ENCODE measurements at regions not wholly inside any gene's neighbourhood (a gene's known extent, or its start where the extent isn't known, plus 50 kb on each side); places are given as distances from the start of the nearest gene placed in this dataset.

- no peaks in the 10 kb centered on the region for H3K4me1 ChIP-seq (ENCODE audit: control insufficient read depth in 2 of 2, insufficient read depth in 2 of 2, low read length in 2 of 2)
- H3K9me3 ChIP-seq (ENCODE audit: control insufficient read depth in 2 of 2, low read length in 2 of 2) = no peaks in the 10 kb centered on the region
- no peak overlapping the region for H3K27ac ChIP-seq (ENCODE audit: low read depth in 2 of 2, low read length in 2 of 2)
- no peak overlapping the region for H3K4me3 ChIP-seq (ENCODE audit: low read length in 2 of 2)
- no peaks in the 10 kb centered on the region for H3K27me3 ChIP-seq (ENCODE audit: control insufficient read depth in 2 of 2, insufficient read depth in 2 of 2, low read length in 2 of 2)
- no peaks in the 10 kb centered on the region for H3K36me3 ChIP-seq (ENCODE audit: control insufficient read depth in 2 of 2, insufficient read depth in 2 of 2, low read length in 2 of 2)
- H3K9ac ChIP-seq (ENCODE audit: low read depth in 1 of 2, low read length in 2 of 2) = no peak overlapping the region
Observed at GRCh38 chr2:186984966-186985365, 136.0 kb upstream of the ZSWIM2 start.

GRCh38 chr2:186984481-186984880 is 135.5 kb upstream of the ZSWIM2 start:
- no peaks in the 10 kb centered on the region for H3K27me3 ChIP-seq (ENCODE audit: control insufficient read depth in 2 of 2, insufficient read depth in 2 of 2, low read length in 2 of 2)
- H3K4me1 ChIP-seq (ENCODE audit: control insufficient read depth in 2 of 2, insufficient read depth in 2 of 2, low read length in 2 of 2) = no peaks in the 10 kb centered on the region
- no peak overlapping the region for H3K9ac ChIP-seq (ENCODE audit: low read depth in 1 of 2, low read length in 2 of 2)
- H3K9me3 ChIP-seq (ENCODE audit: control insufficient read depth in 2 of 2, low read length in 2 of 2) = no peaks in the 10 kb centered on the region
- no peak overlapping the region for H3K27ac ChIP-seq (ENCODE audit: low read depth in 2 of 2, low read length in 2 of 2)
- H3K4me3 ChIP-seq (ENCODE audit: low read length in 2 of 2) = no peak overlapping the region
- H3K36me3 ChIP-seq (ENCODE audit: control insufficient read depth in 2 of 2, insufficient read depth in 2 of 2, low read length in 2 of 2) = no peaks in the 10 kb centered on the region

DNA sequence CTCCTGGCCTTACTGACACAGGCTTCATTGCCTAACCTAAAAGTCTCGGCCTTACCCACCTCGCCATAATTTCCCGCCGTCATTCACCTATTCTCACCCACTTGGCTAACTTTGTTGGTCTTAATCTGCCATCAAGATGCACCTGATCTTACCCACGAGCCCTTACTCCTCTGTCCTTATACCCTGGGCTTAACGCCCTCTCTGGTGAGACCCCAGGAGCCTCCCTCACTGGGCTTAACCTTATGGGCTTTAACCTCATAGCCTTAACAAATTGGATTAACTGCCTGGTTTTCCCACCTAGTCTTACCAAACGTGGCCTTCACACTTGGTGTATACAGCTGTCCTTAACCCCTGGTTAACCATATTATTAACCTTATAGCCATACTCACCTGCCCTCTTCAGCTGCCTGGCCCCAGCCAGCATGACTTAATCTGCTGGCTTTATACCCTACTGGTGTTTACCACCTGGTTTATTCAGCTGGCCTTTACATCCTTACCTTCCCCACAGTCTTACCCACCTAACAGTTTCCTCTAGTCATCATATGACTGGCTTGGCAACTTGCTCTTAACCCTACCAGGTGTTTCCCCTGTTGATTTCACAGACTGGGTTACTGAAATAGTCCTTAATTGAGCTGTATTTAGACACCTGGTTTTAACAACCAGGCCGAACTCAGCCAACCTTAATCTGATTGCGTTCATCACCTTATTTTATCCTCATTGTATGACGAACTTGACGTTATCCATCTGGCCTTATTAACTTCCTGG is 132.0 kb upstream of the ZSWIM2 start:
- H3K36me3 ChIP-seq (ENCODE audit: control insufficient read depth in 2 of 2, insufficient read depth in 2 of 2, low read length in 2 of 2) = no peaks in the 10 kb centered on the region
- H3K27ac ChIP-seq (ENCODE audit: low read depth in 2 of 2, low read length in 2 of 2) = no peak overlapping the region
- H3K4me3 ChIP-seq (ENCODE audit: low read length in 2 of 2) = no peak overlapping the region
- H3K4me1 ChIP-seq (ENCODE audit: control insufficient read depth in 2 of 2, insufficient read depth in 2 of 2, low read length in 2 of 2) = no peaks in the 10 kb centered on the region
- no peak overlapping the region for H3K9ac ChIP-seq (ENCODE audit: low read depth in 1 of 2, low read length in 2 of 2)
- no peaks in the 10 kb centered on the region for H3K9me3 ChIP-seq (ENCODE audit: control insufficient read depth in 2 of 2, low read length in 2 of 2)
- no peaks in the 10 kb centered on the region for H3K27me3 ChIP-seq (ENCODE audit: control insufficient read depth in 2 of 2, insufficient read depth in 2 of 2, low read length in 2 of 2)

DNA sequence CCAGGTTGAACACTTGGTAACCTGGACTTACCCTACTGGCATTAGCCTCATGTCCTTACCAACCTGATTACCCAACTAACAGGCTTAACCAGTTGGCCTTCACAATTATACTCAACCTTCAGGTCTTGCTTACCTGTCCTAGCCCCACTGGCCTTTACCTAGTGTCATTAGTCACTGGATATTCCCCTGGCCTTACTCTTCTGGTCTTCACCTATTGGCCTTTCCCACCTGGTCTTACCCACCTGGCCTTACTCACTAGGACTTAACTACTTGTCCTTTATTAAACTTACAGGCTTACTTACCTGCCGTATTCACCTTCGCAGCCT is 131.1 kb upstream of the ZSWIM2 start:
- Histone ChIP-seq H3K27me3 (ENCODE audit: control insufficient read depth in 2 of 2, insufficient read depth in 2 of 2, low read length in 2 of 2) (no peaks in the 10 kb centered on the region), H3K36me3 (ENCODE audit: control insufficient read depth in 2 of 2, insufficient read depth in 2 of 2, low read length in 2 of 2) (no peaks in the 10 kb centered on the region), H3K9me3 (ENCODE audit: control insufficient read depth in 2 of 2, low read length in 2 of 2) (no peaks in the 10 kb centered on the region), H3K4me1 (ENCODE audit: control insufficient read depth in 2 of 2, insufficient read depth in 2 of 2, low read length in 2 of 2) (no peaks in the 10 kb centered on the region), H3K9ac (ENCODE audit: low read depth in 1 of 2, low read length in 2 of 2) (no peak overlapping the region), H3K27ac (ENCODE audit: low read depth in 2 of 2, low read length in 2 of 2) (no peak overlapping the region), H3K4me3 (ENCODE audit: low read length in 2 of 2) (no peak overlapping the region)

- H3K27me3 ChIP-seq (ENCODE audit: control insufficient read depth in 2 of 2, insufficient read depth in 2 of 2, low read length in 2 of 2) = no peaks in the 10 kb centered on the region
- H3K9me3 ChIP-seq (ENCODE audit: control insufficient read depth in 2 of 2, low read length in 2 of 2) = no peaks in the 10 kb centered on the region
- H3K4me3 ChIP-seq (ENCODE audit: low read length in 2 of 2) = no peak overlapping the region
- H3K36me3 ChIP-seq (ENCODE audit: control insufficient read depth in 2 of 2, insufficient read depth in 2 of 2, low read length in 2 of 2) = no peaks in the 10 kb centered on the region
- H3K27ac ChIP-seq (ENCODE audit: low read depth in 2 of 2, low read length in 2 of 2) = no peak overlapping the region
- no peak overlapping the region for H3K9ac ChIP-seq (ENCODE audit: low read depth in 1 of 2, low read length in 2 of 2)
- H3K4me1 ChIP-seq (ENCODE audit: control insufficient read depth in 2 of 2, insufficient read depth in 2 of 2, low read length in 2 of 2) = no peaks in the 10 kb centered on the region
Observed at GRCh38 chr2:186979439-186980116, 130.6 kb upstream of the ZSWIM2 start.

GRCh38 chr2:186977433-186978045 is 128.6 kb upstream of the ZSWIM2 start:
- no peak overlapping the region for H3K9ac ChIP-seq (ENCODE audit: low read depth in 1 of 2, low read length in 2 of 2)
- H3K36me3 ChIP-seq (ENCODE audit: control insufficient read depth in 2 of 2, insufficient read depth in 2 of 2, low read length in 2 of 2) = no peaks in the 10 kb centered on the region
- H3K4me3 ChIP-seq (ENCODE audit: low read length in 2 of 2) = no peak overlapping the region

DNA sequence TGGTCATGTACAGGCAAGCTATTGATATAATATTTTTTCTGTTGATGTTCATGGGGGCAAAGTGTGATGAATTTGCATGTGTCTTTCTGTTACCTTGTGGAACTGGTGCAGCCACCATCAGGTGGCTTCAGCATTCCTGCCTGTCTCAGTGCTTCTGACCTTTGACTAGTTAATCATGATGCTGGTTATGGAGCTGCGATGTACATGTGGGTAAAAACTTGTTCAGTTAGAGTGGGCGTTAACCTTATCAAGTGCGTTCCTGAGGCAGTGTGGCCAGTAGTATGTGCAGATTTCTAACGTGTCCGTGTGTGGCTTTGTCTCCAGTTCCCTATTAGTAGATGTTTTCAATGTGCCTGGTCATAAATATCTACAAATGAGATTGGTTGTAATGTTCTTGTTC is 127.4 kb upstream of the ZSWIM2 start:
- H3K27ac ChIP-seq (ENCODE audit: low read depth in 2 of 2, low read length in 2 of 2) = no peak overlapping the region
- H3K9me3 ChIP-seq (ENCODE audit: control insufficient read depth in 2 of 2, low read length in 2 of 2) = no peaks in the 10 kb centered on the region
- no peaks in the 10 kb centered on the region for H3K4me1 ChIP-seq (ENCODE audit: control insufficient read depth in 2 of 2, insufficient read depth in 2 of 2, low read length in 2 of 2)
- no peaks in the 10 kb centered on the region for H3K36me3 ChIP-seq (ENCODE audit: control insufficient read depth in 2 of 2, insufficient read depth in 2 of 2, low read length in 2 of 2)
- H3K27me3 ChIP-seq (ENCODE audit: control insufficient read depth in 2 of 2, insufficient read depth in 2 of 2, low read length in 2 of 2) = no peaks in the 10 kb centered on the region
- H3K9ac ChIP-seq (ENCODE audit: low read depth in 1 of 2, low read length in 2 of 2) = no peak overlapping the region
- no peak overlapping the region for H3K4me3 ChIP-seq (ENCODE audit: low read length in 2 of 2)

More at GRCh38 chr2:186977433-186978045, 128.6 kb upstream of the ZSWIM2 start:
- Histone ChIP-seq H3K9me3 (ENCODE audit: control insufficient read depth in 2 of 2, low read length in 2 of 2) (no peaks in the 10 kb centered on the region), H3K27ac (ENCODE audit: low read depth in 2 of 2, low read length in 2 of 2) (no peak overlapping the region), H3K27me3 (ENCODE audit: control insufficient read depth in 2 of 2, insufficient read depth in 2 of 2, low read length in 2 of 2) (no peaks in the 10 kb centered on the region), H3K4me1 (ENCODE audit: control insufficient read depth in 2 of 2, insufficient read depth in 2 of 2, low read length in 2 of 2) (no peaks in the 10 kb centered on the region)

DNA sequence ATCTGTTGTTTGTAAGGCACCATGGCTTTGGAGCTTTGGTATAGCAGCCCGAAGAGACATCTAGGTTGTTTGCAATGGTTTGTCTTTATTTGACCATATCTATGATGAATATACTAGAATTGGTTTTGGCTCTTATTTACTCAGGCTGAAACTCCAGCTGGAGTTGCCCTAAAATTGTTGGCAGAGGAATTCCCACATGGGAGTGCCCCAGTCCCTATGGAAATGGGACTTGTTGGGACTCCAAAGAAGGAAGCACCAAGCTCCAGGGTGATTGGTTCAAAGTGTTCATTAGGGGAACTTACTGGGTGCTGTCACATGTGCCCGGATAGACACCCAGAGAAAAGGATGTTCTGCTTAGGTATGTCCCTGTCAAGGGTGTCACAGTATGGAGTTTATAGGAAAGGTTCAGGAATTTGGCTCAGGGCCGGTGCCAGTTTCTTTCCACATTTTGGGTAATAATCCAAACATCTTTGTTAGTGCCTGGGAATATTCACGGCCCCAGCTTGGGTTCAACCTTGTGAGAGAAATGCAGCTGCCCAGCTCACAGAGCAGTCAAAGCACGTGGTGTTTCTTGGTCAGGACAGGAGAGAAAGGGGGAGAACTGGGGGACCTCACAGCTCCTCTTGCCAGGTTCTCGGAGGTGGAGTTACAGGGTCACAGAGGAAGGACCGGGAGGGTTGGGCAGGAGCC is 123.5 kb upstream of the ZSWIM2 start:
- Histone ChIP-seq H3K9me3 (ENCODE audit: control insufficient read depth in 2 of 2, low read length in 2 of 2) (no peaks in the 10 kb centered on the region), H3K27me3 (ENCODE audit: control insufficient read depth in 2 of 2, insufficient read depth in 2 of 2, low read length in 2 of 2) (no peaks in the 10 kb centered on the region), H3K27ac (ENCODE audit: low read depth in 2 of 2, low read length in 2 of 2) (no peak overlapping the region), H3K4me3 (ENCODE audit: low read length in 2 of 2) (no peak overlapping the region), H3K36me3 (ENCODE audit: control insufficient read depth in 2 of 2, insufficient read depth in 2 of 2, low read length in 2 of 2) (no peaks in the 10 kb centered on the region), H3K4me1 (ENCODE audit: control insufficient read depth in 2 of 2, insufficient read depth in 2 of 2, low read length in 2 of 2) (no peaks in the 10 kb centered on the region), H3K9ac (ENCODE audit: low read depth in 1 of 2, low read length in 2 of 2) (no peak overlapping the region)

- H3K27ac ChIP-seq (ENCODE audit: low read depth in 2 of 2, low read length in 2 of 2) = no peak overlapping the region
Observed at GRCh38 chr2:186968277-186968676, 119.3 kb upstream of the ZSWIM2 start.

DNA sequence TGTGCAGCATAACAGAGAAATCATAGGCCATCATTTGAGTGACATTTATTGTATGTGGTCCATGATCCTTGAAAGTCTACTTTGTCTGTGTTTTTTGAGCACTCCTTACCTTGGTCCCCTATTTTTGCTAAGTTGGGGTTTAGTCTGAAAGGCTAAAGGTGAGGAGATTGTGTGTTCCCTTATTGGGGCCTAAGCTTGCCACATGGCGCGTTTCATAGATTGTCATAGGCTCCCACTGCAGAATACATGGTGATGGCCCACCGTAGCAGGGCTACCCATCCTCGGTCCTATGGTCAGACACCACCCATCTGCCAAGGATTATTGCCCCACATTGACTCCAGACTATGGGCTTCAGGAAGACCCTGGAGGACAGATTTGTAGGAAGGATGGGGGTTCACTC is 117.0 kb upstream of the ZSWIM2 start:
- Histone ChIP-seq H3K4me1 (ENCODE audit: control insufficient read depth in 2 of 2, insufficient read depth in 2 of 2, low read length in 2 of 2) (no peaks in the 10 kb centered on the region), H3K36me3 (ENCODE audit: control insufficient read depth in 2 of 2, insufficient read depth in 2 of 2, low read length in 2 of 2) (no peaks in the 10 kb centered on the region), H3K27me3 (ENCODE audit: control insufficient read depth in 2 of 2, insufficient read depth in 2 of 2, low read length in 2 of 2) (no peaks in the 10 kb centered on the region), H3K4me3 (ENCODE audit: low read length in 2 of 2) (no peak overlapping the region), H3K9me3 (ENCODE audit: control insufficient read depth in 2 of 2, low read length in 2 of 2) (no peaks in the 10 kb centered on the region), H3K27ac (ENCODE audit: low read depth in 2 of 2, low read length in 2 of 2) (no peak overlapping the region), H3K9ac (ENCODE audit: low read depth in 1 of 2, low read length in 2 of 2) (no peak overlapping the region)

More at GRCh38 chr2:186968277-186968676, 119.3 kb upstream of the ZSWIM2 start:
- H3K9ac ChIP-seq (ENCODE audit: low read depth in 1 of 2, low read length in 2 of 2) = no peak overlapping the region
- H3K9me3 ChIP-seq (ENCODE audit: control insufficient read depth in 2 of 2, low read length in 2 of 2) = no peaks in the 10 kb centered on the region
- no peak overlapping the region for H3K4me3 ChIP-seq (ENCODE audit: low read length in 2 of 2)
- H3K36me3 ChIP-seq (ENCODE audit: control insufficient read depth in 2 of 2, insufficient read depth in 2 of 2, low read length in 2 of 2) = no peaks in the 10 kb centered on the region
- H3K27me3 ChIP-seq (ENCODE audit: control insufficient read depth in 2 of 2, insufficient read depth in 2 of 2, low read length in 2 of 2) = no peaks in the 10 kb centered on the region
- H3K4me1 ChIP-seq (ENCODE audit: control insufficient read depth in 2 of 2, insufficient read depth in 2 of 2, low read length in 2 of 2) = no peaks in the 10 kb centered on the region
